H1 (cell line): ENCODE measurements at regions not wholly inside any gene's neighbourhood (a gene's known extent, or its start where the extent isn't known, plus 50 kb on each side); places are given as distances from the start of the nearest gene placed in this dataset.
"Not testable (repeated sequence)": the region's sequence is repeated elsewhere in the genome, so short reads cannot be mapped to it uniquely, and the experiment has no call there.

Experiments used
- CTCF ChIA-PET: fragments of 300-600 bp; sonication (Branson Sonifier 250); formaldehyde crosslinking; loops from one replicate; lab custom pipeline; 2021; ENCODE audit not compliant: partially characterized antibody; lab: Charles Lee
- POLR2A ChIA-PET: fragments of 300-600 bp; sonication (Branson Sonifier 250); formaldehyde crosslinking; loops from one replicate; lab custom pipeline; 2021; ENCODE audit warnings: inconsistent platforms; ENCODE audit not compliant: partially characterized antibody; lab: Charles Lee
- DNase-seq, 2 experiments: peaks; one replicate each; pipeline versions ENCODE4 v3.0.0 to v3.0.0-alpha.2; 2010 to 2022; ENCODE audit warnings: low spot score in 2 of 2, low read depth in 1 of 2, mixed read lengths in 1 of 2
- FAIRE-seq: peaks from 2 replicates; lab custom pipeline; 2011; peaks lifted over from hg19 to GRCh38; lab: Jason Lieb, UNC
- H2AFZ ChIP-seq: 2 replicates; pipeline ENCODE4 v1.8.1; 2012; ENCODE audit warnings: low read length, inconsistent platforms
- H2AK5ac ChIP-seq: 2 replicates; pipeline ENCODE4 v1.6.1; 2013; ENCODE audit warnings: low read depth, low read length
- H2BK120ac ChIP-seq: replicated peaks from 2 replicates; pipeline ENCODE3; 2013; ENCODE audit warnings: low read depth, low read length, inconsistent platforms
- H2BK12ac ChIP-seq: 2 replicates; pipeline ENCODE4 v1.6.1; 2013; ENCODE audit warnings: low read depth, low read length
- H2BK15ac ChIP-seq: 2 replicates; pipeline ENCODE4 v1.6.1; 2013; ENCODE audit warnings: low read length
- H2BK20ac ChIP-seq: 2 replicates; pipeline ENCODE4 v1.6.1; 2013; ENCODE audit warnings: low read length
- H2BK5ac ChIP-seq: 2 replicates; pipeline ENCODE4 v1.6.1; 2013; ENCODE audit warnings: low read depth, low read length
- H3K14ac ChIP-seq: 2 replicates; pipeline ENCODE4 v1.6.1; 2013; ENCODE audit warnings: inconsistent platforms; ENCODE audit not compliant: insufficient read length
- H3K18ac ChIP-seq: 2 replicates; pipeline ENCODE4 v1.6.1; 2013; ENCODE audit warnings: low read length; ENCODE audit errors: extremely low read depth
- H3K23ac ChIP-seq: 2 replicates; pipeline ENCODE4 v1.6.1; 2013; ENCODE audit warnings: inconsistent platforms; ENCODE audit not compliant: insufficient read length
- H3K23me2 ChIP-seq: 2 replicates; pipeline ENCODE4 v1.6.1; 2013; ENCODE audit warnings: low read depth, low read length
- H3K27ac ChIP-seq: 2 replicates; pipeline ENCODE4 v1.6.1; 2011; ENCODE audit warnings: low read depth, low read length, inconsistent platforms
- H3K27me3 ChIP-seq, 4 experiments: replicated peaks in 1 of 4; 1 replicate in 1 of 4; 2 replicates in 3 of 4; pipeline versions ENCODE4 v1.6.1 to v1.8.1; 2011 to 2013; ENCODE audit warnings: low read length in 3 of 4, mild to moderate bottlenecking in 3 of 4, inconsistent platforms in 2 of 4, mixed read lengths in 2 of 4, moderate library complexity in 1 of 4; ENCODE audit not compliant: control insufficient read depth in 3 of 4, insufficient read depth in 3 of 4; ENCODE audit errors: extremely low read depth in 1 of 4
- H3K36me3 ChIP-seq, 4 experiments: 2 replicates each; pipeline versions ENCODE4 v1.6.1 to v1.8.1; 2011 to 2013; ENCODE audit warnings: mild to moderate bottlenecking in 4 of 4, low read length in 3 of 4, moderate library complexity in 2 of 4, control low read depth in 1 of 4, inconsistent platforms in 1 of 4; ENCODE audit not compliant: insufficient read depth in 4 of 4, control insufficient read depth in 2 of 4
- H3K4ac ChIP-seq: replicated peaks from 2 replicates; pipeline ENCODE3; 2013; ENCODE audit warnings: low read length, low read depth, mixed read lengths, inconsistent platforms; ENCODE audit not compliant: insufficient read length
- H3K4me1 ChIP-seq, 4 experiments: replicated peaks in 1 of 4; 1 replicate in 1 of 4; 2 replicates in 3 of 4; pipeline versions ENCODE4 v1.6.1 to v1.8.1; 2011 to 2013; ENCODE audit warnings: low read length in 3 of 4, inconsistent platforms in 2 of 4, mixed read lengths in 1 of 4; ENCODE audit not compliant: insufficient read depth in 4 of 4, control insufficient read depth in 3 of 4
- H3K4me2 ChIP-seq, 2 experiments: 2 replicates each; pipeline versions ENCODE4 v1.6.1 to v1.8.1; 2011 to 2013; ENCODE audit warnings: low read depth in 2 of 2, low read length in 2 of 2, control low read depth in 1 of 2, inconsistent platforms in 1 of 2, mild to moderate bottlenecking in 1 of 2; ENCODE audit not compliant: insufficient read depth in 1 of 2
- H3K4me3 ChIP-seq, 4 experiments: fragments of 200-600, 300-600 bp in 1 of 4; sonication (generic), shearing (Covaris generic), sonication (Bioruptor Twin) in 1 of 4; 2 replicates each; pipeline versions ENCODE4 v1.5.1 to v1.8.1; 2011 to 2016; ENCODE audit warnings: low read length in 4 of 4, low read depth in 3 of 4, control low read depth in 2 of 4, inconsistent platforms in 2 of 4, mild to moderate bottlenecking in 2 of 4, mixed read lengths in 1 of 4, moderate library complexity in 1 of 4; ENCODE audit not compliant: insufficient read depth in 2 of 4; ENCODE audit errors: extremely low read depth in 1 of 4
- H3K56ac ChIP-seq: replicated peaks from 2 replicates; pipeline ENCODE3; 2013; ENCODE audit warnings: low read depth, mild to moderate bottlenecking, mixed read lengths, low read length, inconsistent platforms; ENCODE audit not compliant: insufficient read length
- H3K79me1 ChIP-seq: 2 replicates; pipeline ENCODE4 v1.6.1; 2013; ENCODE audit warnings: low read depth, low read length, control low read depth
- H3K79me2 ChIP-seq, 2 experiments: 2 replicates each; pipeline versions ENCODE4 v1.6.1 to v1.8.1; 2012 to 2013; ENCODE audit warnings: low read length in 2 of 2, mild to moderate bottlenecking in 2 of 2, inconsistent platforms in 1 of 2; ENCODE audit not compliant: insufficient read depth in 2 of 2, control insufficient read depth in 1 of 2
- H3K9ac ChIP-seq, 4 experiments: replicated peaks in 1 of 4; 1 replicate in 1 of 4; 2 replicates in 3 of 4; pipeline versions ENCODE4 v1.6.1 to v1.8.1; 2011 to 2013; ENCODE audit warnings: low read depth in 3 of 4, low read length in 3 of 4, control low read depth in 2 of 4, mild to moderate bottlenecking in 2 of 4, moderate library complexity in 2 of 4, inconsistent platforms in 1 of 4; ENCODE audit errors: extremely low read depth in 1 of 4
- H3K9me3 ChIP-seq, 2 experiments: 2 replicates each; pipeline versions ENCODE4 v1.6.1 to v1.8.1; 2012 to 2013; ENCODE audit warnings: mild to moderate bottlenecking in 2 of 2, moderate library complexity in 2 of 2, control low read depth in 1 of 2, inconsistent platforms in 1 of 2, low read depth in 1 of 2, low read length in 1 of 2, mixed read lengths in 1 of 2; ENCODE audit not compliant: insufficient read depth in 2 of 2
- H4K20me1 ChIP-seq, 2 experiments: replicated peaks in 1 of 2; 2 replicates each; pipeline versions ENCODE3 to v1.8.1; 2011 to 2013; ENCODE audit warnings: inconsistent platforms in 2 of 2, low read length in 2 of 2, mild to moderate bottlenecking in 1 of 2; ENCODE audit not compliant: insufficient read depth in 2 of 2, control insufficient read depth in 1 of 2
- H4K5ac ChIP-seq: 2 replicates; pipeline ENCODE4 v1.6.1; 2013; ENCODE audit warnings: low read length, low read depth, mixed read lengths, inconsistent platforms; ENCODE audit not compliant: insufficient read length
- H4K8ac ChIP-seq: 2 replicates; pipeline ENCODE4 v1.8.0; 2013; ENCODE audit warnings: mild to moderate bottlenecking, moderate library complexity, low read length, inconsistent platforms; ENCODE audit not compliant: insufficient read depth; ENCODE audit errors: extremely low read depth
- H4K91ac ChIP-seq: replicated peaks from 2 replicates; pipeline ENCODE3; 2013; ENCODE audit warnings: low read length, mixed read lengths, inconsistent platforms; ENCODE audit not compliant: insufficient read length
- WGBS, 2 experiments: shearing (Covaris generic) in 1 of 2; methylation state at CpG; one replicate each; pipeline versions ENCODE4 v1.1.6 to v1.1.7; 2013 to 2015; ENCODE audit warnings: low lambda C conversion rate in 2 of 2, mixed read lengths in 2 of 2, inconsistent platforms in 1 of 2, low coverage in 1 of 2, missing lambda C conversion rate in 1 of 2; ENCODE audit not compliant: insufficient replicate concordance in 2 of 2, insufficient coverage in 1 of 2, insufficient read length in 1 of 2; ENCODE audit errors: extremely low coverage in 1 of 2, missing lambda C conversion rate in 1 of 2; 5-methylcytosine and 5-hydroxymethylcytosine counted together

- H2BK120ac ChIP-seq, H3K23ac ChIP-seq, H3K23me2 ChIP-seq, H3K56ac ChIP-seq, H2BK15ac ChIP-seq, H3K4me3 ChIP-seq, H2AFZ ChIP-seq, H3K4me2 ChIP-seq, H3K9ac ChIP-seq, H3K36me3 ChIP-seq, H2BK20ac ChIP-seq, POLR2A ChIA-PET, H3K27me3 ChIP-seq, H3K4ac ChIP-seq, H2AK5ac ChIP-seq, CTCF ChIA-PET, H4K91ac ChIP-seq, H3K4me1 ChIP-seq, H2BK12ac ChIP-seq, H3K79me1 ChIP-seq, H4K5ac ChIP-seq, H3K18ac ChIP-seq, H3K9me3 ChIP-seq, H4K20me1 ChIP-seq, FAIRE-seq, H3K79me2 ChIP-seq, DNase-seq, H3K14ac ChIP-seq, H2BK5ac ChIP-seq, H3K27ac ChIP-seq, H4K8ac ChIP-seq: not testable (repeated sequence)
- no CpG with 5 or more reads among the region's 11 CpGs for WGBS, 2 experiments
Observed at GRCh38 chr21:6541036-6541435, 3980.3 kb upstream of the TPTE start.

DNA sequence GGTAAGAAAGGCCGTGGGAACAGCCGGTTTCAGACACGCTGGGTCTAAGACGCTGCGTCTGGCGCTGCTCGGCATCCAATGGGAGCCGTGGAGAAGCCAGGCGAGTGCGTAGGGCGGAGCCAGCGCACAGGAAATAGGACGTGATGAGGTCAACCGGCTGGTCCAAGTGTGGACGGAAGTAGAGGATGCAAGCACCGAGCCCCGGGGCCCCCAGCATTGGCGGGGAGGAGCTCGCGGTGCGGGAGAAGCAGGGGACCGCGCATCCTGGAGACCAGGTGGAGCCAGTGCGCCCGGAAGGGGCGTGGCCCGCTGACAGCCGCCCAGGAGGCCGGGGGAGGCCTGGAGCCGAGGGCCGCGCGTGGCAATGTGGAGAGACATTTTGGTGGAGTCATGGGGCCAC, 3976.1 kb upstream of the TPTE start:
- H3K4me3 ChIP-seq, H4K5ac ChIP-seq, H3K9ac ChIP-seq, H3K79me1 ChIP-seq, H3K9me3 ChIP-seq, H2BK120ac ChIP-seq, H2BK15ac ChIP-seq, CTCF ChIA-PET, H3K36me3 ChIP-seq, H4K20me1 ChIP-seq, DNase-seq, H2BK5ac ChIP-seq, H3K4me1 ChIP-seq, H4K91ac ChIP-seq, H4K8ac ChIP-seq, H3K14ac ChIP-seq, H3K4ac ChIP-seq, H2BK12ac ChIP-seq, H2BK20ac ChIP-seq, H2AK5ac ChIP-seq, H3K18ac ChIP-seq, H3K27me3 ChIP-seq, H3K56ac ChIP-seq, H3K23me2 ChIP-seq, H2AFZ ChIP-seq, H3K79me2 ChIP-seq, FAIRE-seq, POLR2A ChIA-PET, H3K27ac ChIP-seq, H3K4me2 ChIP-seq, H3K23ac ChIP-seq: not testable (repeated sequence)
- no CpG with 5 or more reads among the region's 33 CpGs for WGBS, 2 experiments
